Body of pancreas (tissue), 4 donors: ENCODE measurements at regions not wholly inside any gene's neighbourhood (a gene's known extent, or its start where the extent isn't known, plus 50 kb on each side); places are given as distances from the start of the nearest gene placed in this dataset.

Source experiments
- ATAC-seq: fragments of 150-250 bp; one replicate; pipeline ENCODE4 v1.9.1; 2016
- DNase-seq, 4 donors: peaks; one replicate each; pipeline ENCODE4 v3.0.0-alpha.2; 2019
- H3K27ac ChIP-seq, 4 donors: fragments of 200-600 bp; sonication (generic); 1 replicate in 3 of 4; 2 replicates in 1 of 4; pipeline versions ENCODE4 v1.5.1 to v1.6.1; 2016 to 2019; ENCODE audit warnings: mild to moderate bottlenecking in 1 of 4, mixed read lengths in 1 of 4, moderate library complexity in 1 of 4
- H3K27me3 ChIP-seq, 2 donors: fragments of 200-600 bp; sonication (generic); one replicate each; pipeline ENCODE4 v1.6.0; 2016; ENCODE audit warnings: mild to moderate bottlenecking in 1 of 2
- H3K36me3 ChIP-seq, 2 donors: fragments of 200-600 bp; sonication (generic); replicated peaks in 1 of 2; 2 replicates each; pipeline ENCODE4 v1.5.1; 2016; ENCODE audit warnings: low read depth in 2 of 2; ENCODE audit not compliant: insufficient read depth in 1 of 2
- H3K4me1 ChIP-seq: fragments of 200-600 bp; sonication (generic); one replicate; pipeline ENCODE4 v1.6.0; 2016
- H3K4me3 ChIP-seq, 2 donors: fragments of 200-600 bp; sonication (generic); 1 replicate in 1 of 2; 2 replicates in 1 of 2; pipeline ENCODE4 v1.5.1; 2016 to 2019
- H3K9me3 ChIP-seq, 3 donors: fragments of 200-600 bp; sonication (generic); 1 replicate in 2 of 3; 2 replicates in 1 of 3; pipeline ENCODE4 v1.5.1; 2016
- CTCF ChIP-seq, 7 experiments: fragments of 450-650 bp in 4 of 7; fragments of 200-600 bp in 3 of 7; sonication (generic) in 3 of 7; IDR thresholded peaks; one replicate each; pipeline ENCODE4 v1.5.1; 2016 to 2019; ENCODE audit warnings: antibody characterized with exemption in 7 of 7
- POLR2A ChIP-seq, 3 donors: fragments of 450-650 bp; IDR thresholded peaks; one replicate each; pipeline ENCODE4 v1.6.1; 2016; ENCODE audit warnings: antibody characterized with exemption in 3 of 3, mild to moderate bottlenecking in 2 of 3
- WGBS, 2 donors: methylation state at CpG; one replicate each; pipeline ENCODE4 v1.1.5; 2017; 5-methylcytosine and 5-hydroxymethylcytosine counted together
- intact Hi-C: fragments of 100-400 bp; cut with DNase I; formaldehyde crosslinking; loops from one replicate; pipeline ENCODE4 v1.15.1; 2023

DNA sequence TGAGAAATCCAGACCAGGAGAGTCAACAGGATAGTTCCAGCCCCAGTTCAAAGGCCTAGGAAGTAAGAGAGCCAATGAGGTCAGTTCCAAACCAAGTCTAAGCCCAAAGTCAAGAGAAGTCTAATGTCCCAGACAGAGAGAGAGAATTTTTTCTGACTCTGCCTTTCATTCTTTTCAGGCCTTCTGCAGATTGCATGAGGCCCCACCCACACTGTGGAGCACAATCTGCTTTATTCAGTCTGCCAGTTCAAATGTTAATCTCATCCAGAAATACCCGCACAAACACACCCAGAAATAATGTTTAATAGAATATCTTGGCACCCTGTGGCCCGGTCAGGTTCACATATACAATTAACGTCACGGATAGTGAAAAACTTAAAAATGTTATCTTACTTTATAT is 962.4 kb upstream of the SOX9 start:
- DNase-seq: peak in 2 of 4 donors; percentile 5 to 12
- no peak for TF ChIP-seq CTCF (IDR thresholded peaks at IDR 0.05)
- no peak for TF ChIP-seq POLR2A (IDR thresholded peaks at IDR 0.05)
- Histone ChIP-seq H3K9me3 (no peaks in the 10 kb centered on the region), H3K4me1 (peaks cover 8% of the 10 kb centered on the region), H3K36me3 (no peaks in the 10 kb centered on the region), H3K27ac (peak overlapping the region in 1 of 4 donors; percentile 14), H3K27me3 (no peaks in the 10 kb centered on the region), H3K4me3 (no peak overlapping the region)
- WGBS, 2 donors: 24 to 42% methylated on average over 4 of the region's 4 CpGs
- intact Hi-C loops: no loop called here
- ATAC-seq: no peak

- ATAC-seq: peak; percentile 93
- intact Hi-C loops: no loop called here
- no peaks in the 10 kb centered on the region for H3K36me3 ChIP-seq
- peak in 2 of 3 donors; percentile 53 to 66 for TF ChIP-seq POLR2A (IDR thresholded peaks at IDR 0.05)
- TF ChIP-seq CTCF (IDR thresholded peaks at IDR 0.05): no peak
- peak; percentile 77 to 93 (median 89) for DNase-seq
- H3K27ac ChIP-seq: peak overlapping the region in 3 of 4 donors; percentile 61 to 91 (median 84)
- H3K4me1 ChIP-seq: peaks cover 17% of the 10 kb centered on the region
- 15 to 16% methylated on average over 6 of the region's 6 CpGs for WGBS, 2 donors
- no peak overlapping the region for H3K4me3 ChIP-seq
- H3K27me3 ChIP-seq: no peaks in the 10 kb centered on the region
- no peaks in the 10 kb centered on the region for H3K9me3 ChIP-seq
Observed at GRCh38 chr17:71163121-71163812, 957.6 kb upstream of the SOX9 start.

DNA sequence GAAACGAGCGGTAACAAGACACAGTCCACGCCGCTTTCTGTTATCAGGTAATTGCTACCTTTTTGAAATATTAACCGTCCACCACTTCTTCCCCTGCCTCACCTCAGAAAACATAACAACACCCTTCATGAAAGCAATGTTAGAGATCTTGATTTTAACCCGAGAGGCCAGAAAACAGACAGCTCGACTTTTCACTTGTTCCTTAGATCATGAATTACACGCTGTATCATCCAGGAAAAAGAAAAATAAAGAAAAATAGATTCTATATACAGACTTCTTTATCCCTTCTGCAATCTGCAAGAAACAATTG is 957.1 kb upstream of the SOX9 start:
- peaks cover 17% of the 10 kb centered on the region for H3K4me1 ChIP-seq
- no peaks in the 10 kb centered on the region for H3K9me3 ChIP-seq
- WGBS, 2 donors: 14 to 24% methylated on average over 8 of the region's 8 CpGs
- intact Hi-C loops: no loop called here
- H3K36me3 ChIP-seq: no peaks in the 10 kb centered on the region
- no peaks in the 10 kb centered on the region for H3K27me3 ChIP-seq
- DNase-seq (no peak), ATAC-seq (no peak)
- peak overlapping the region in 3 of 4 donors; percentile 61 to 91 (median 84) for H3K27ac ChIP-seq
- no peak overlapping the region for H3K4me3 ChIP-seq
- TF ChIP-seq POLR2A (IDR thresholded peaks at IDR 0.05): no peak
- no peak for TF ChIP-seq CTCF (IDR thresholded peaks at IDR 0.05)

- DNase-seq (no peak), ATAC-seq (no peak)
- Histone ChIP-seq H3K27me3 (no peaks in the 10 kb centered on the region), H3K9me3 (no peaks in the 10 kb centered on the region), H3K27ac (peak overlapping the region in 3 of 4 donors; percentile 48 to 91 (median 61)), H3K36me3 (no peaks in the 10 kb centered on the region), H3K4me3 (no peak overlapping the region), H3K4me1 (peaks cover 17% of the 10 kb centered on the region)
- no peak for TF ChIP-seq POLR2A (IDR thresholded peaks at IDR 0.05)
- TF ChIP-seq CTCF (IDR thresholded peaks at IDR 0.05): no peak
- intact Hi-C loops: no loop called here
- WGBS, 2 donors: 37 to 60% methylated on average over 3 of the region's 3 CpGs
Observed at GRCh38 chr17:71164561-71164960, 956.3 kb upstream of the SOX9 start.

GRCh38 chr17:71166311-71166710 is 954.5 kb upstream of the SOX9 start:
- H3K4me1 ChIP-seq: peaks cover 22% of the 10 kb centered on the region
- TF ChIP-seq POLR2A (IDR thresholded peaks at IDR 0.05) (no peak), CTCF (IDR thresholded peaks at IDR 0.05) (no peak)
- H3K4me3 ChIP-seq: no peak overlapping the region
- DNase-seq (no peak), ATAC-seq (no peak)
- no peaks in the 10 kb centered on the region for H3K9me3 ChIP-seq
- H3K27me3 ChIP-seq: no peaks in the 10 kb centered on the region
- intact Hi-C loops: no loop called here
- 23 to 43% methylated on average over 2 of the region's 2 CpGs for WGBS, 2 donors
- H3K27ac ChIP-seq: peak overlapping the region in 3 of 4 donors; percentile 28 to 91 (median 51)
- no peaks in the 10 kb centered on the region for H3K36me3 ChIP-seq
